ENCODE measurements at regions not wholly inside any gene's neighbourhood (a gene's known extent, or its start where the extent isn't known, plus 50 kb on each side); places are given as distances from the start of the nearest gene placed in this dataset.
A peak's percentile ranks its signal among the peaks of the same experiment; 100 is the strongest.

DNA sequence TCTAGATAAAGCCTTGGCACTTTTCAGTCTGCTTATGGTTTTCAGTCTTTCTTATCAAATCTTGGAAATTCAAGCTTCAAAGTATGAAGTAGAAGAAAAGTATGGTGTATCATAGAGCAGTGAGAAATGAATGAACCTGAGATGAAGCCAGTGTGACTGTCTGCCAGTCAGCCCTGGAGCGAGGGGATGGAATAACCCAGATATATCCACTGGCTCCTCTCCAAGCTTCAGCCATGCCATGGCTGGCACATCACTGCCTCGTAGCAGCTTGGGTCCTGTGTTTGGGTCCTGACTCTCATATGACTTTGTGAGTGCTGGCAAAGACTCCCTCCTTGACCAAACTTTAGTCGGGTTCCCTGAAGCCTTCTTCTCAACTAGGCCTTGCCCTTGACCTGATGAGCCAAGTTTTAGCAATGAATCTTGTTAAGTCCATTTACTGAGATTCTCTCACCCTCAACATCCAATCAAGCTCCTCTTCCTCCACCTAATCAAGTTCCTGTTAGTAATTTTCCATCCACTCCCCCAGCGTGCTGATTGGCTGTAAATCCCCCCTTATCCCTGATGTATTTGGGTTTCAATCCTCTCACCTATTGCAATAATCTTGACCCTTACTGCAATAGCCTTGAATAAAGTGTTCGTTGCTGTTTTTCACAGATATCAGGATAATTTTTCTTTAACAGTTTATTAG lies 62.5 kb upstream of the PRDX6 start (continued):
- TF ChIP-seq, protein P1, sequence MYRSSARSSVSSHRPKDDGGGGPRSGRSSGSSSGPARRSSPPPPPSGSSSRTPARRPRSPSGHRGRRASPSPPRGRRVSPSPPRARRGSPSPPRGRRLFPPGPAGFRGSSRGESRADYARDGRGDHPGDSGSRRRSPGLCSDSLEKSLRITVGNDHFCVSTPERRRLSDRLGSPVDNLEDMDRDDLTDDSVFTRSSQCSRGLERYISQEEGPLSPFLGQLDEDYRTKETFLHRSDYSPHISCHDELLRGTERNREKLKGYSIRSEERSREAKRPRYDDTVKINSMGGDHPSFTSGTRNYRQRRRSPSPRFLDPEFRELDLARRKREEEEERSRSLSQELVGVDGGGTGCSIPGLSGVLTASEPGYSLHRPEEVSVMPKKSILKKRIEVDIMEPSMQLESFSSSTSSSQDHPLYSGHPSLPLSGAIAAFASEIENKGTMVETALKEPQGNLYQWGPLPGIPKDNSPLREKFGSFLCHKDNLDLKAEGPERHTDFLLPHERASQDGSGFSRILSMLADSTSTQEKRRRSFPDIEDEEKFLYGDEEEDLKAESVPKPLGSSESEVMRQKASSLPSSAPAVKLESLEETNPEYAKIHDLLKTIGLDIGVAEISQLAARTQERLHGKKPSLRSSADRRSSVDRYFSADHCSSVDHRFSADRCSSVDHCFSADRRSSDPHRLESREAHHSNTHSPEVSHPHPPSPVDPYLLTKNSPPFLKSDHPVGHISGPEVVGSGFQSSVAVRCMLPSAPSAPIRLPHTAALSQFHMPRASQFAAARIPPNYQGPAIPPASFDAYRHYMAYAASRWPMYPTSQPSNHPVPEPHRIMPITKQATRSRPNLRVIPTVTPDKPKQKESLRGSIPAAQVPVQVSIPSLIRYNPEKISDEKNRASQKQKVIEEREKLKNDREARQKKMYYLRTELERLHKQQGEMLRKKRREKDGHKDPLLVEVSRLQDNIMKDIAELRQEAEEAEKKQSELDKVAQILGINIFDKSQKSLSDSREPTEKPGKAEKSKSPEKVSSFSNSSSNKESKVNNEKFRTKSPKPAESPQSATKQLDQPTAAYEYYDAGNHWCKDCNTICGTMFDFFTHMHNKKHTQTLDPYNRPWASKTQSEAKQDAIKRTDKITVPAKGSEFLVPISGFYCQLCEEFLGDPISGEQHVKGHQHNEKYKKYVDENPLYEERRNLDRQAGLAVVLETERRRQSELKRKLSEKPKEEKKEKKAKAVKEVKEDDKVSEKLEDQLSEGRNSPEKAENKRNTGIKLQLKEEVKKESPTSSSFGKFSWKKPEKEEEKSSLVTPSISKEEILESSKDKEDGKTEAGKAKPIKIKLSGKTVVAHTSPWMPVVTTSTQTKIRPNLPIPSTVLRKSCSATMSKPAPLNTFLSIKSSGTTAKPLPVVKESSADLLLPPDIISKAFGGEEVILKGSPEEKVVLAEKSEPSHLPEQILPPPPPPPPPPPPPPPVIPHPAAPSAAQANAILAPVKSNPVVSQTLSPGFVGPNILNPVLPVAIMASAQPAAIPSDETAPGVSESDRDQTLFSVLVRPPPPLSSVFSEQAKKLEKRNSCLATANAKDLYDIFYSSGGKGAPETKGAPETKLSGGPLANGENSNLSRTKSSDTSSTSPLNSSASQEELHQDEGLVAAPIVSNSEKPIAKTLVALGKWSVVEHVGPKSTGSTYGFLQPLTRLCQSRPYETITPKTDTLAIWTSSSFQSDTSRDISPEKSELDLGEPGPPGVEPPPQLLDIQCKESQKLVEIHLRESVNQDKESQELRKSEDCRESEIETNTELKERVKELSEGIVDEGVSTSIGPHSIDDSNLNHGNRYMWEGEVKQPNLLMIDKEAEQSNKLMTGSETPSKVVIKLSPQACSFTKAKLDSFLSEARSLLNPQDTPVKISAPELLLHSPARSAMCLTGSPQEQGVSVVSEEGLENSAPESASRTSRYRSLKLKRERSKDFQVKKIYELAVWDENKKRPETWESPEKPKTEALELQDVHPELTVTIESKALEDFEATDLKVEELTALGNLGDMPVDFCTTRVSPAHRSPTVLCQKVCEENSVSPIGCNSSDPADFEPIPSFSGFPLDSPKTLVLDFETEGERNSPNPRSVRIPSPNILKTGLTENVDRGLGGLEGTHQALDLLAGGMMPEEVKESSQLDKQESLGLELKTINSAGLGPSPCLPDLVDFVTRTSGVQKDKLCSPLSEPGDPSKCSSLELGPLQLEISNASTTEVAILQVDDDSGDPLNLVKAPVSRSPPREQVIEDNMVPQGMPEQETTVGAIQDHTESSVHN (IDR thresholded peaks at IDR 0.05; ENCODE audit: borderline replicate concordance in 1 of 2, low read depth in 1 of 2), result no peak
- TF ChIP-seq MYBL2 (IDR thresholded peaks at IDR 0.05; ENCODE audit: low read depth) (no peak), MYBL2 (CRISPR knock-in tag; IDR thresholded peaks at IDR 0.05; ENCODE audit: borderline replicate concordance) (no peak), FOXJ2 (tag; IDR thresholded peaks at IDR 0.05) (0 out of 2 replicates have a peak, but pooled peaks have one; percentile 27)
